HG03095 (cell line): ENCODE measurements at regions not wholly inside any gene's neighbourhood (a gene's known extent, or its start where the extent isn't known, plus 50 kb on each side); places are given as distances from the start of the nearest gene placed in this dataset.
"Not testable (repeated sequence)": the region's sequence is repeated elsewhere in the genome, so short reads cannot be mapped to it uniquely, and the experiment has no call there.

Experiments
- ATAC-seq: cut with Tn5 transposase; IDR thresholded peaks from one replicate; pipeline ENCODE4 v1.9.1; 2021; ENCODE audit warnings: moderate library complexity; ENCODE audit not compliant: unreplicated experiment

DNA sequence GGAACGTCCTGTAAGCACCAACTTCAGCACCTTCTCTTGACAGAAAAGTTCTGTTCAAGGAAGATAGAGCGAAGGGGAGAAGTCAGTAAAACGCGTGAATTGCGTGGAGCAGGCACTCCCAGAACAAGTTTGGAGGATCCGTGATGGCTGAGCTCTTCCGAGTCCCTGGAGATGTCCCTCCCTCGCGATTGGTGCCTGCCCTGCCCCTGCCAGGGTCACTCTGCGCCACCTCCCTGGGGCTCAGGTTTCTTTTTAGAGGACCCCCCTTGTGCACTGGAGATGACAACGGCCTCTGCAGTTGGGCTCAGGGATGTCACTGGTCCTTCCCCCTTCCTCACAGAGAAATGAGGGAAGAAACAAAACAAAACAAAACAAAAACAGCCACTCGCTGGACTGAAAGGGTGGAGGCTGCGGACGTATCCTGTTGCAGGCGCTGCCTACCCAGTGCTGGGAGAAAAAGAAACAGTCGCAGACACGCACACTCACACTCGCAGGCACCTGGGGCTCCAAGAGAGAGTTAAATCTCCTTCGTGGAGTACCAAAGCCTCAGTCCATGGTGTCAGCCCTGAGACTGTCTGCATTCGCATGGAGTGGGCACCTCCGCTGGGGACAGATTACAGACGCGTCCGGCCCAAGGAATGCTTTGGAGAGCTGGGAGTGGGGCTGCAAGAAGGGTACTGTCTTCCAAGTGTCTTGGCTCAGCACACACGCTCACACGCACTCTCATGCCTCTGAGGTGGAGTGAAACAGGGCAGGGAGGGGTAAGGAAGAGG is 512.7 kb downstream of the SLCO4C1 start:
- ATAC-seq: no peak

DNA sequence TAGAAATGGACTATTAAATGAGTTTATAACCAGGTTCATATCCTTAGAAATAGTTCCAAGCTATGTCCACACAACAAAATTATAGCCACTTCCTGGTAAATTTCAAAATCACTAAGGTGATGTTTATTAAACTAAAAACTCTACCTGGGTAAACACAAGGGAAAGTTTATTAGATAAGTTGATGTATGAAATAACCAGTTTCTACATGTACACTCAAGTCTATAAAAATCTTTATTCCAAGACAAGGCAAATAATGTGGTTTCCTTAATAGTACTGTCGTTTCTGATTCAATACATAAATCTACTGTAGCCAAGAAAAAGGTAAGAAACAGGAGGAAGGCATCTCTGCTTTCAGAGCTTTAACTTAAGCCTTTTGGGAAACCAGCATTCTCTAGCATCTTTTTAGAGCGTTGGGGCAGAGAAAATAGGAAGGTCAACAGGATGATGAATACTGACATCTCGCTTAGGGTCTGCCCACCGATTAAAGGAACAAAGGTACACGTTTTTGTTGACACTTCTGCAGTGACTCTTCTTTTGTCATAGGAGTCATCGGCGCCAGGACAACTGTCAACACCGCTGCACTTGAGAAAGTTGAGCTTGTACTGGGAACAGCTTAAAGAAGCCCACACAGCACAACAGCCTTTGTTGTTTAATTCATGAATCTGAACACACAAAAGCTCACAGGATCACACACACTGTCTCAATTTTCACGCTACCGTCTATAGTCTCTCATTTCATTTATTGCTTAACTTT is 513.6 kb downstream of the SLCO4C1 start:
- no peak for ATAC-seq

GRCh38 chr5:101751105-101751504 is 545.0 kb downstream of the SLCO4C1 start:
- no peak for ATAC-seq

- not testable (repeated sequence) for ATAC-seq
Observed at GRCh38 chr5:101743000-101743399, 553.1 kb downstream of the SLCO4C1 start.

DNA sequence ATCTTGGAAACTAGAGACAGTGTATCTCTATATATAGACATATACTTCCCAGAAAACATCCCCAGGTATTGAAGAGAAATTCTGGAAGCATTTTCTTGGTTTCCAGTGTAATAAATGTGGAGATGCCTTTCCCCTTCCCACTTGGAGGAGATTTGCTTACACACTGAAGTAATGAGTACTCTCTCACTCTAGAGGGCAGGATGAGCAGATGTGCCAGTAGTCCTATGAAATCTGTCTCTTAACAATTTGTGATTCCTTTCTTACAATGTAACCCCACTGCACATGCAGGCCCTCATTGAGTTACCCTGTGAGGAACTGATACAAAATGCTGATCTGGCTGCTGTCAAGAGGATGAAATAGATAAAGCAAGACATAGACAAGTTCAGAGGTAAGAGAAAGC is 567.2 kb downstream of the SLCO4C1 start:
- ATAC-seq: no peak

DNA sequence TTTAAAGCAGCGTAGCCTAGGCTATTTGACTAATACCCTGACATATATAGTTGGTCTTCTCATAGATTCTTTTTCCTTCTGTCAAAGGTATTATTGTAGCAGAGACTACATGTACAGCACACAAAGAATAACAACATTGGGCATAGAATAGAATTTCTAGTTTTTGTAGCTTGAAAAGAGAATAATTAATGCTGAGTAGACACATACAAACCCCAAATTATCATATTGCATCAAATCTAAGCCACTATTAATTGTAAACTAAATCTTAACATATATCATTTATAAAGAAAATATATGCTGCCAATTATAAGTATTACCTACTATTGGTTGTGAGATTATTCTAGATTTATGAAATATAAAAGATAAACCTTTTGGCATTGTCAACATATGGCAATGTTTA is 574.5 kb downstream of the SLCO4C1 start:
- no peak for ATAC-seq

- ATAC-seq: no peak
Observed at GRCh38 chr5:101720033-101720432, 576.1 kb downstream of the SLCO4C1 start.

GRCh38 chr5:101717721-101718120 is 578.4 kb downstream of the SLCO4C1 start:
- ATAC-seq: no peak

DNA sequence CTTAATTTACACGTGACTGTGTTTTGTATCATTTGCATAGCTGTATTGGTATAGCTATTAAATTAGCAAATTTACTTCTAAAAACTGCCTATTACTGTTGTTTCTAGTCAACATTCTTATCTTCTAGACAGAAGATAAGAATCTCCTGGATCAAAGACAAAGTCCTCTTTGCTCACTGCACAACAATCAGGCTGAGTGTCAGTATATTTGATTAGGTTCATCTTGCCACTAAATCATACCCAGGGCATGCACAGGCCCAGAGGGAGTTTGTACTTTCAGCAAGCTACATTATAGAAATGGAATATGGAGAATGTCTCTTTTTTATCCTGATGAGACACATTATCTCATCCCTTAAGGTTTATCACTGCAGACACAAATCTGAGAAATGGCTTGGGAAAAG is 579.1 kb downstream of the SLCO4C1 start:
- no peak for ATAC-seq

GRCh38 chr5:101715790-101716189 is 580.3 kb downstream of the SLCO4C1 start:
- not testable (repeated sequence) for ATAC-seq

GRCh38 chr5:101689306-101689705 is 606.8 kb downstream of the SLCO4C1 start:
- no peak for ATAC-seq

DNA sequence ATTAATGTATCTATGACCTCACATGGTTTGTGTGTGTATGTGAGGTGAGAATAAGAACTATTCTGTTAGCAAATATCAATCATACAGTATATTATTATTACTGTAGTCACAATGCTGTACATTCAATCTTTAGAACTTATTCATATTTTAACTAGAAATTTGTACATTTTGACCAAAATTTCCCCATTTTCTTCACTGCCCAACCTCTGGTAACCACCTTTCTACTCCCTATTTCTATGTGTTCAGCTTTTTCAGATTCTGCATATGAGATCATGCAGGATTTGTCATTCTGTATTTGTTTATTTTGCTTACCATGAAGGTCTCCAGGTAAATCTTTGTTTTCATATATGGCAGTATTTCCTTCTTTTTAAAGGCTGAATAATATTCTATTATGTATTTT is 607.9 kb downstream of the SLCO4C1 start:
- no peak for ATAC-seq

GRCh38 chr5:101687349-101687985 is 608.6 kb downstream of the SLCO4C1 start:
- no peak for ATAC-seq

GRCh38 chr5:101686536-101687157 is 609.4 kb downstream of the SLCO4C1 start:
- no peak for ATAC-seq

GRCh38 chr5:101679816-101680215 is 616.3 kb downstream of the SLCO4C1 start:
- ATAC-seq: no peak

GRCh38 chr5:101678481-101679193 is 617.4 kb downstream of the SLCO4C1 start:
- peak; percentile 80 for ATAC-seq

DNA sequence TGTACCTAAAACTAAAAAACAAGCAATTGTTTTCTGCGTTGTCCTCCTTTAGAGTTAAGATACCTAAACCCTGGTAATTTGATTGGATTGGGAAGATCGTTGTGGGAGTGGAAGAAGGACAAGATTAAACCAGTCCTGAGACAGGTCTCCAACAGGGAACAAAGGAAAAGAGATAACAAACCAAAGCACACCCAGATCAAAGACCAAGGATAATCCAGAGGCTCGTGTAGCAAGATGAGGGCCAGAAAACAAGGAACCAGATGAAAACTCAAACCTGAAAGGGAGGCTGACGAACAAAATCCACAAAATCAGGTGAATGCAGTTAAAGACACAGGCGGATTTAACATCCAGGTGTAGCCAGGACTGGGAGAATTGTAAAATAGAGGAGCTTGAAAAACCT is 618.1 kb downstream of the SLCO4C1 start:
- no peak for ATAC-seq

DNA sequence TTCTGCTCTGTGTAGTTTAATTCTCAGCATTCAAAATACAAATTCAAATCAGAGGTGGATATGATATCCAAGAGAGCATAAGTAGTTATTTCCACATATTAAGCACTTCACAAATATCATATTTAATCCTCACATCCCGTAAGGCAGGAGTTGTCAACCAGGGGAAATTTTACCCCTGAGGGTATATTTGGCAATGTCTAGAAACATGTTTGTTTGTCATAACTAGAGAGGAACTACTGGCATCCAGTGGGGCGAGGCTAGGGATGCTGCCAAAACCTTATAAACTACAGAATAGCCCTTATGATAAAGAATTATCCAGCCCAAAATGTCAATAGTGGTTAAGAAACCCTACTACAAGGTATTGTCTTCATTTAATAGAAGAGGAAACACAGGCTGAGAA is 619.4 kb downstream of the SLCO4C1 start:
- no peak for ATAC-seq

DNA sequence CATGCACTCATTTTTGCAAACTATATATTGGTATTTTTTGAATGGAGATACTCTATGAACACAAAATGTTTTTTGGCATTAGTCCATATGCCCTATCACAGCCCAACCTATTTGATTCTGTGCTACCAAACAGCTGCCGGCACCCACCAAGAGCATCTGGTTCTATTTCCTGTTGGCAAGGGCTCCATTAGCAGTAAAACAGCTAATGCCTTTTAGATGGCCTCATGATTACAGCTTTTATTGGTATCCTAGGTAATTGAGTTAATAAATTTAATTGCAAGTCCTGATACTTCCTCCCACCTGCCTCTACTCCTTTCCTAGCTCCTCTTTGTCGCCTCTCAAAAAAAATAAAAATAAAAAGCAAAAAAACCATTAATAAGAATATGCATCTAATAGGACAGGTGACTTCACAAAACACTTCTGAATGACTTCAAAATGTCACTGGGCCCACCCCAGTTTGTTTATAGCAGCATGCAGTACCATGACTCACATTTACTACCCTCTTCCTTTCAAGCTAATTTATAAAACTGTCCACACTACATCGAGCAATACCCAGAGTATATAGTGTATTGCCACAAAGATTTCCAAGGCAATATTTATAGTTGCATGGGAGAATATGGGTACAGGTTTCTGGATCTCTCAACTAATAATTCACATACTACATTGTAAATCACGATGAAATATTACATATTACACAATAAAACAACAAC is 620.4 kb downstream of the SLCO4C1 start:
- ATAC-seq: no peak

GRCh38 chr5:101673120-101673519 is 623.0 kb downstream of the SLCO4C1 start:
- ATAC-seq: no peak
